ENCODE measurements at regions not wholly inside any gene's neighbourhood (a gene's known extent, or its start where the extent isn't known, plus 50 kb on each side); places are given as distances from the start of the nearest gene placed in this dataset.

DNA sequence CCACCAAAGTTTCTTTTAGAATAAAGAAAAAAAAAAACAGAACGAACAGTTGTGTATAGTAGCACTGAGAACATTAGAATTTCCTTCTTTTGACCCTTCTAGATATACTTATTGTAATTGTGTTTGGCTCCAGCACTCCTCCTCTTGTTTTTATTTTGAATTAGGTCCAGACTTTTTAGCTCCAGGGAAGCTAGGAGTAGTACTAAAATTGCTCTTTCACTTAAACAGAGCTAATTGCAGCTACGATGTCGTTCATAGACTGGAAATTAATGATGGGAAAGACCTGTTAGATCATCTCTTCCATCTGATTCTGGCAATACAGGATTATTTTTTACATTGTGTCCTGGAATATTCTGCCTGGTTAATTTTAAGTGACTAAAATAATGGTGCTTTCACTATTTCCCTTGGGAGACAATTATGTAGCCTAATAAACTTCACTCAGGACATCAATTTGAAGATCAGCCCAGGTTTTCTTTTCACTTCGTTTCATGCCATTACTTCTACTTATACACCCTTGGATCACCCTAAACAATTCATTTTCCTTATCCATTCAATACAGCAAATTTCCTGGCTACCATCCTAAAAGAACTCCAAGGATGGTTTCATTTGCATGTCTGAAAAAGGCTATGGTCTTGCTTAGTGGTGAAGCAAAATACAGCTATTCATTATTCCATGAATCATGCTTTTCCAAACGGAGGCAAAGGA lies 480.8 kb upstream of the TECRL start:
- H3K4me3 ChIP-seq (ENCODE audit: low read length), result no peak overlapping the region
- TF ChIP-seq, protein P1, sequence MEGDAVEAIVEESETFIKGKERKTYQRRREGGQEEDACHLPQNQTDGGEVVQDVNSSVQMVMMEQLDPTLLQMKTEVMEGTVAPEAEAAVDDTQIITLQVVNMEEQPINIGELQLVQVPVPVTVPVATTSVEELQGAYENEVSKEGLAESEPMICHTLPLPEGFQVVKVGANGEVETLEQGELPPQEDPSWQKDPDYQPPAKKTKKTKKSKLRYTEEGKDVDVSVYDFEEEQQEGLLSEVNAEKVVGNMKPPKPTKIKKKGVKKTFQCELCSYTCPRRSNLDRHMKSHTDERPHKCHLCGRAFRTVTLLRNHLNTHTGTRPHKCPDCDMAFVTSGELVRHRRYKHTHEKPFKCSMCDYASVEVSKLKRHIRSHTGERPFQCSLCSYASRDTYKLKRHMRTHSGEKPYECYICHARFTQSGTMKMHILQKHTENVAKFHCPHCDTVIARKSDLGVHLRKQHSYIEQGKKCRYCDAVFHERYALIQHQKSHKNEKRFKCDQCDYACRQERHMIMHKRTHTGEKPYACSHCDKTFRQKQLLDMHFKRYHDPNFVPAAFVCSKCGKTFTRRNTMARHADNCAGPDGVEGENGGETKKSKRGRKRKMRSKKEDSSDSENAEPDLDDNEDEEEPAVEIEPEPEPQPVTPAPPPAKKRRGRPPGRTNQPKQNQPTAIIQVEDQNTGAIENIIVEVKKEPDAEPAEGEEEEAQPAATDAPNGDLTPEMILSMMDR (conservative IDR thresholded peaks at IDR 0.05; ENCODE audit: low read length), result no peak
- DNase-seq (ENCODE audit: low read depth), result no peak

DNA sequence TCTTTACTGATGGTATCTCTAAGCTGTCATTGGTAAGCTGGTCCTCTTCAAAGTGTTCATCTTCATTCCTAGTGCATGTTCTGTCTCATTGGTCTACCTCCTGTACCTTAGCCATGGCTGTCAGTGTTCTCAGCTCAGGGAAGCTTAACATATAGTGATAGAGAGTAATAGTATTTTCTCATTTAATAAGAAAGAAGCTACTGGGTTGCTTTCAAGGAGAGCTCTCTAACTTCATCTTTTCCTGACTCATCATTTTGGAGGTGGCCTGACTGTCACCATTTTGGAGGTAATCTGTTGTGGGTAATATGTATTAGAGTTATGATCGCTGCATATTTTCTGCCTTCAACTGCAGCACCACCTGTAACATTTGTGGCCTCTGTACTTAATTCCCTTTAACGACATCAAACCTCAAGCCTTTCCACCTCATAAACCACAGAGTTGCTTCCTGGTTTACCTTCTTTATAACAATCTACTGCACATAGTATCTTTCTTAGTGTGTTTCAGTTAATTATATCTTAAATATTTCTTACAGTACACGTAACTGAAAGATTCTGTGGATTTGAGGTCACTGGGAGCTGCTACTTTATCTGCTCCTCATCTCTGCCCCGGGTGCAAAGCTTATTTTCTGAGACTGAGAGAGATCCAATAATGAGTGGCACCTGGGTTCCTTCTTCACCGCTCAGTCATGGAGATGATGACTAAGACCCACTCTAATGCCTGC lies 474.0 kb upstream of the TECRL start:
- no peak overlapping the region for H3K4me3 ChIP-seq (ENCODE audit: low read length)
- TF ChIP-seq, protein P1 (conservative IDR thresholded peaks at IDR 0.05; ENCODE audit: low read length), result no peak
- DNase-seq (ENCODE audit: low read depth), result no peak

DNA sequence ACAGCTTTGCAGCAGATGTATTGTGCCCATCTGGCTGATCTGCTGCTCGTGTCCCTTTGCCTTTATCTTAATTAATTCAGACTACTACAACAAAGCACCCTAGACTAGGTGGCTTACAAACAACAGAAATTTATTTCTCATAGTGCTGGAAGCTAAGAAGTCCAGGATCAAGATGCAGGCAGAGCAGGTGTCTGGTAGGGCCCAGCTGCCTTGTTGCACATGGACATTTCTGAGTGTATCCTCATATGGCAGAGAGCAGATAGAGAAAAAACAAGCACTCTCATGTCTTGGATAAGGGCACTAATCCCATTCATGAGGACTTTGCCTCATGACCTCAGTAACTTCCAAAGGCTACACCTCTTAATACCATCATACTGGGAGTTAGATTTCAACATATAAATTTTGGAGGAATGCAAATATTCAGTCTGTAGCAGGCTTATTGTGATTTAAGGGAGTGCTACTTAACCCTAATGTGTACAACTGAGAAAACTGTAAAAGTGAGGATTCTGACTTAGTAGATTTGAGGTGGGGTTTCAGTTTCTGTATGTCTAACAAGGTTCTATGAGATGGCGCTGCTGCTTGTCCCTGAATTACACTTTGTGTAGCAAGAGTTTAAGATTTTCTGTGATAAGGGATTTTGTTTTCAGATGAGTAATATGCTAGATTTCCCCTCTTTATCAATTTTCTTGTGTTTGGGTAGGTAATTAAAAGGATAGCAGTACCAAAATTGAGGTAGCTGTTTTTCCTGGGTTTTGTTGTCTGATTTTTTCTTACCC lies 473.2 kb upstream of the TECRL start:
- DNase-seq (ENCODE audit: low read depth), result no peak
- TF ChIP-seq, protein P1 (conservative IDR thresholded peaks at IDR 0.05; ENCODE audit: low read length), result no peak
- H3K4me3 ChIP-seq (ENCODE audit: low read length), result no peak overlapping the region

DNA sequence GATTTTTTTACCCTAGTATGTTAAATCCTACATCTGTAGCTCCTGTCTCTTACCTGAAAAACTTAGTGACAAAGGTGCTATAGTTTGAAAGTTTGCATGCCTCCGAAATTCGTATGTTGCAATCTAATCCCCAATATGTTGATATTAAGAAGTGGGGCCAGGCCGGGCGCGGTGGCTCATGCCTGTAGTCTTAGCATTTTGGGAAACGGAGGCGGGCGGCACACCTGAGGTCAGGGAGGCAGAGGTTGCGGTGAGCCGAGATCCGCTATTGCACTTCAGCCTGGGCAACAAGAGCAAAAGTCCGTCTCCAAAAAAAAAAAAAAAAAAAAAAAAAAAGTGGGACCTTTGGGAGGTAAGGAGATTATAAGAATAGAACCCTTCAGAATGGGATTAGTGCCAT lies 471.3 kb upstream of the TECRL start:
- no peak overlapping the region for H3K4me3 ChIP-seq (ENCODE audit: low read length)
- DNase-seq (ENCODE audit: low read depth), result no peak
- TF ChIP-seq, protein P1 (conservative IDR thresholded peaks at IDR 0.05; ENCODE audit: low read length), result no peak

DNA sequence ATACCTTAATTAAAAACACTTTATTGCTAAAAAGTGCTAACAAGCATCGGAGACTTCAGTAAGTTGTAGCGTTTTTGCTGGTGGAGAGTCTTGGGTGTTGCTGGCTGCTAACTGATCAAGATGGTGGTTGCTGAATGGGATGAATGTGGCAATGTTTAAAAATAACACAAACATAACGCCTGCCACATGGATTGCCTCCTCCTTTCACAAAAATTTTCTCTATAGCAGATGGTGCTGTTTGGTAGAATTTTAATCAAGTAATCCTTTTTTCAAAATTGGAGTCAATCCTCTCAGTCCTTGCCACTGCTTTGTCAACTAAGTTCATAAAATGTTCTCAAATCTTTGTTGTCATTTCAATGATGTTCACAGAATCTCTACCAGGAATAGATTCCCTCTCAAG lies 466.8 kb upstream of the TECRL start:
- DNase-seq (ENCODE audit: low read depth), result no peak
- no peak overlapping the region for H3K4me3 ChIP-seq (ENCODE audit: low read length)
- TF ChIP-seq, protein P1 (conservative IDR thresholded peaks at IDR 0.05; ENCODE audit: low read length), result no peak

DNA sequence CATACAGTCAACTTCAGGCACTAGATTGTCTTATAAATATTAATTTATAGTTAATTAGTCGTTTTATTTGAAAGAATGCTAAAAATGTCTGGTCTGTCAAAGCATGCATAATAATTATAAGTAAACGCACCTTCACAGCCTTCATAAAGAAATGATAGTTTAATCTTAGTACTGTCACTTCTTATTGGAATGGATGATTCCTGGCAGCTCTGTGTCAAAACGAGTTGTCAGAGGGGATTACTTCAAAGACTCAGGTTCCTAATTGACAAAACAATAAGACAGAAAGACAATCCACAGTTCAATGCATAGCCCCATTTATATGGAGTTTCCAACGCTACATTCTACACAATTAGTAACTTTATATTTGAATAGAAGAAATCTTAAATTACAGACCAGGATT lies 461.3 kb upstream of the TECRL start:
- TF ChIP-seq, protein P1 (conservative IDR thresholded peaks at IDR 0.05; ENCODE audit: low read length), result no peak
- DNase-seq (ENCODE audit: low read depth), result no peak

More for the DNA sequence above, 461.3 kb upstream of the TECRL start:
- no peak overlapping the region for H3K4me3 ChIP-seq (ENCODE audit: low read length)

Measured in AG10803 (cell line).